Heart right ventricle (tissue), 16 donors: ENCODE measurements at regions not wholly inside any gene's neighbourhood (a gene's known extent, or its start where the extent isn't known, plus 50 kb on each side); places are given as distances from the start of the nearest gene placed in this dataset.

ENCODE experiments used
- ATAC-seq, 8 donors: fragments of 200-7000 bp; cut with Tn5 transposase; one replicate each; pipeline ENCODE4 v1.9.1; 2020; ENCODE audit warnings: mild to moderate bottlenecking in 8 of 8, moderate library complexity in 8 of 8, moderate number of reproducible peaks in 1 of 8
- DNase-seq, 2 donors: peaks; one replicate each; pipeline ENCODE4 v3.0.0-alpha.2; 2020
- H3K27ac ChIP-seq, 10 donors: fragments of 200-600 bp; sonication (generic) in 2 of 10; one replicate each; pipeline versions ENCODE4 v1.5.0 to v1.8.0; 2020 to 2022; ENCODE audit warnings: mild to moderate bottlenecking in 3 of 10
- H3K27me3 ChIP-seq, 7 donors: fragments of 200-600 bp; one replicate each; pipeline ENCODE4 v1.8.0; 2021 to 2022; ENCODE audit warnings: mild to moderate bottlenecking in 2 of 7
- H3K36me3 ChIP-seq, 9 donors: fragments of 200-600 bp; sonication (generic) in 1 of 9; one replicate each; pipeline versions ENCODE4 v1.5.0 to v1.8.0; 2020 to 2022; ENCODE audit warnings: mild to moderate bottlenecking in 2 of 9
- H3K4me1 ChIP-seq, 9 donors: fragments of 200-600 bp; sonication (generic) in 1 of 9; one replicate each; pipeline versions ENCODE4 v1.5.0 to v1.8.0; 2020 to 2022; ENCODE audit warnings: mild to moderate bottlenecking in 4 of 9
- H3K4me3 ChIP-seq, 10 donors: fragments of 200-600 bp; sonication (generic) in 2 of 10; one replicate each; pipeline versions ENCODE4 v1.5.0 to v1.8.0; 2020 to 2022; ENCODE audit warnings: mild to moderate bottlenecking in 7 of 10, moderate library complexity in 2 of 10
- H3K9me3 ChIP-seq, 11 donors: fragments of 200-600 bp in 10 of 11; sonication (generic) in 2 of 11; one replicate each; pipeline versions ENCODE4 v1.5.0 to v1.8.0; 2013 to 2022; ENCODE audit warnings: mild to moderate bottlenecking in 2 of 11, control low read depth in 1 of 11, moderate library complexity in 1 of 11
- WGBS, 2 donors: extraction: QIAGEN DNeasy Blood & Tissue Kit; methylation state at CpG; one replicate each; pipeline ENCODE4 v1.1.7; 2013; ENCODE audit warnings: inconsistent platforms in 1 of 2; 5-methylcytosine and 5-hydroxymethylcytosine counted together
- intact Hi-C, 10 donors: fragments of 100-400 bp; cut with DNase I; formaldehyde crosslinking; loops; one replicate each; pipeline versions ENCODE4 v1.11.1 to v1.14.2; 2022
- TF ChIP-seq, protein P1 (sequence below), 9 donors: fragments of 200-600 bp; sonication (generic) in 2 of 9; IDR thresholded peaks; one replicate each; pipeline versions ENCODE4 v1.5.0 to v1.8.0; 2021 to 2022; ENCODE audit warnings: antibody characterized with exemption in 9 of 9, mild to moderate bottlenecking in 5 of 9, moderate library complexity in 1 of 9
- donor health status: Arrhythmogenic right ventricular cardiomyopathy.
- donor health status: ischemic (EF 13 %, LVEDD 7.1; RV severe dilation, severe dysfunction).
- donor health status: healthy with polysubstance abuse.
- donor health status: DM: no; HTN: yes; CAD: no.
- donor health status: DM: no; HTN: no; CAD: no.
- donor health status: ischemic (EF 25% LVEDD 6.9; RV normal size, moderate dysfunction).
- donor health status: ischemic (EF 25% LVEDD 5.7; RV mildly dilated, moderate dysfunction).
- donor health status: healthy.
- donor health status: DM: yes; HTN: yes; CAD: no.
- donor health status: Ischemic cardiomyopathy.
- donor health status: ischemic (EF 35%, LVEDD 5.7; RV mildly dilated, moderate dysfunction).
- donor health status: nonischemic (EF 11% LVEDD 7.7; RV severe dilation, severe dysfunction).
- donor health status: DM: yes; HTN: yes; CAD: no.
- donor health status: PGD.
- donor health status: ischemic (EF 29% LVEDD 5.4; RV normal size, mild dysfunction).
- donor health status: nonischemic (EF 23%, LVEDD 6.1; RV moderate dilation, normal function).

DNA sequence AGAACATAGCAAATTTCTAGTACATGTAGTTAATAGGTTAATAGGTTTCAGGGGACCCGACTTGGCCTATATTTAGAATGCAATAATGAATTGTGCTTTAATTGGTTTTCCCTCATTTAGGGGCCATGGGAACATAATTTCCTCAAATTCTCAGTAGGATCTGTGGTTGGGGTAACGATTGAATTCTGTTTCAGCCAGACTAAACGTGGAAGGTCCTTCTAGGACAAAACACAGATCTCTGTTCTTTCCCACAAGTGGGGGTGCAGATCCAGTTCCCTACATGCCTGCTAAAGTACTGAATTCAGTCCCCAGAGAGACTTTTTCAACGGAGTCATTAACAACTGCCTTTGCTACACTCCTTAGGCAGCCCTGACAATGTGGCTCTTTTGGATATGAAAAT is 50.7 kb upstream of the AGBL1 start:
- Histone ChIP-seq H3K27ac (no peak overlapping the region), H3K36me3 (no peaks in the 10 kb centered on the region), H3K4me1 (no peaks in the 10 kb centered on the region), H3K9me3 (no peaks in the 10 kb centered on the region), H3K4me3 (no peak overlapping the region), H3K27me3 (peaks cover 0 to 13% (median 0%) of the 10 kb centered on the region in 7 donors)
- intact Hi-C loops, result no loop called here
- TF ChIP-seq, protein P1, sequence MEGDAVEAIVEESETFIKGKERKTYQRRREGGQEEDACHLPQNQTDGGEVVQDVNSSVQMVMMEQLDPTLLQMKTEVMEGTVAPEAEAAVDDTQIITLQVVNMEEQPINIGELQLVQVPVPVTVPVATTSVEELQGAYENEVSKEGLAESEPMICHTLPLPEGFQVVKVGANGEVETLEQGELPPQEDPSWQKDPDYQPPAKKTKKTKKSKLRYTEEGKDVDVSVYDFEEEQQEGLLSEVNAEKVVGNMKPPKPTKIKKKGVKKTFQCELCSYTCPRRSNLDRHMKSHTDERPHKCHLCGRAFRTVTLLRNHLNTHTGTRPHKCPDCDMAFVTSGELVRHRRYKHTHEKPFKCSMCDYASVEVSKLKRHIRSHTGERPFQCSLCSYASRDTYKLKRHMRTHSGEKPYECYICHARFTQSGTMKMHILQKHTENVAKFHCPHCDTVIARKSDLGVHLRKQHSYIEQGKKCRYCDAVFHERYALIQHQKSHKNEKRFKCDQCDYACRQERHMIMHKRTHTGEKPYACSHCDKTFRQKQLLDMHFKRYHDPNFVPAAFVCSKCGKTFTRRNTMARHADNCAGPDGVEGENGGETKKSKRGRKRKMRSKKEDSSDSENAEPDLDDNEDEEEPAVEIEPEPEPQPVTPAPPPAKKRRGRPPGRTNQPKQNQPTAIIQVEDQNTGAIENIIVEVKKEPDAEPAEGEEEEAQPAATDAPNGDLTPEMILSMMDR (IDR thresholded peaks at IDR 0.05), result no peak
- ATAC-seq, result no peak
- no peak for DNase-seq
- 50 to 52% methylated on average over 4 of the region's 4 CpGs for WGBS, 2 donors
